ENCODE measurements at regions not wholly inside any gene's neighbourhood (a gene's known extent, or its start where the extent isn't known, plus 50 kb on each side); places are given as distances from the start of the nearest gene placed in this dataset.

GRCh38 chr1:10852486-10852885, 56.0 kb upstream of the CASZ1 start:
- peaks cover 0 to 5% (median 3%) of the 10 kb centered on the region in 7 donors for H3K9me3 Mint-ChIP-seq
- no peaks in the 10 kb centered on the region for H3K4me1 Mint-ChIP-seq
- Histone ChIP-seq H3K4me2 (replicated peaks; ENCODE audit: extremely low read depth, low read length, poor library complexity, severe bottlenecking) (no peak overlapping the region), H3K27me3 (ENCODE audit: control insufficient read depth in 2 of 2, insufficient read depth in 2 of 2, low read length in 2 of 2) (no peaks in the 10 kb centered on the region), H3K79me2 (ENCODE audit: insufficient read depth, low read length) (no peaks in the 10 kb centered on the region), H3K9me3 (replicated peaks in 1 of 2; ENCODE audit: control insufficient read depth in 1 of 2, insufficient read depth in 1 of 2, low read length in 2 of 2) (no peaks in the 10 kb centered on the region), H3K9ac (ENCODE audit: insufficient read depth, low read length, poor library complexity, severe bottlenecking) (no peak overlapping the region), H3K4me1 (ENCODE audit: control insufficient read depth in 1 of 2, insufficient read depth in 2 of 2, low read length in 2 of 2) (no peaks in the 10 kb centered on the region), H4K20me1 (ENCODE audit: insufficient read depth, low read length) (no peaks in the 10 kb centered on the region), H3K36me3 (replicated peaks in 1 of 2; ENCODE audit: control insufficient read depth in 1 of 2, insufficient read depth in 2 of 2, low read length in 2 of 2) (no peaks in the 10 kb centered on the region), H3K4me3 (replicated peaks in 1 of 3; ENCODE audit: low read depth in 2 of 3, low read length in 3 of 3) (no peak overlapping the region), H3K27ac (ENCODE audit: low read depth in 1 of 2, low read length in 2 of 2) (no peak overlapping the region), H2AFZ (ENCODE audit: insufficient read depth, low read depth, low read length, poor library complexity, severe bottlenecking) (no peak overlapping the region)
- 95% methylated on average over 4 of the region's 6 CpGs for WGBS (ENCODE audit: insufficient coverage)
- H3K36me3 Mint-ChIP-seq = no peaks in the 10 kb centered on the region
- intact Hi-C loops (cut with micrococcal nuclease) = no loop called here
- no peak overlapping the region for H3K27ac Mint-ChIP-seq
- DNase-seq = no peak
- TF ChIP-seq, protein P1, sequence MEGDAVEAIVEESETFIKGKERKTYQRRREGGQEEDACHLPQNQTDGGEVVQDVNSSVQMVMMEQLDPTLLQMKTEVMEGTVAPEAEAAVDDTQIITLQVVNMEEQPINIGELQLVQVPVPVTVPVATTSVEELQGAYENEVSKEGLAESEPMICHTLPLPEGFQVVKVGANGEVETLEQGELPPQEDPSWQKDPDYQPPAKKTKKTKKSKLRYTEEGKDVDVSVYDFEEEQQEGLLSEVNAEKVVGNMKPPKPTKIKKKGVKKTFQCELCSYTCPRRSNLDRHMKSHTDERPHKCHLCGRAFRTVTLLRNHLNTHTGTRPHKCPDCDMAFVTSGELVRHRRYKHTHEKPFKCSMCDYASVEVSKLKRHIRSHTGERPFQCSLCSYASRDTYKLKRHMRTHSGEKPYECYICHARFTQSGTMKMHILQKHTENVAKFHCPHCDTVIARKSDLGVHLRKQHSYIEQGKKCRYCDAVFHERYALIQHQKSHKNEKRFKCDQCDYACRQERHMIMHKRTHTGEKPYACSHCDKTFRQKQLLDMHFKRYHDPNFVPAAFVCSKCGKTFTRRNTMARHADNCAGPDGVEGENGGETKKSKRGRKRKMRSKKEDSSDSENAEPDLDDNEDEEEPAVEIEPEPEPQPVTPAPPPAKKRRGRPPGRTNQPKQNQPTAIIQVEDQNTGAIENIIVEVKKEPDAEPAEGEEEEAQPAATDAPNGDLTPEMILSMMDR (IDR thresholded peaks at IDR 0.05) = no peak
- H3K27me3 Mint-ChIP-seq (ENCODE audit: low read depth in 3 of 3) = peaks cover 1 to 3% (median 3%) of the 10 kb centered on the region in 3 donors
- H3K4me3 Mint-ChIP-seq = no peak overlapping the region

DNA sequence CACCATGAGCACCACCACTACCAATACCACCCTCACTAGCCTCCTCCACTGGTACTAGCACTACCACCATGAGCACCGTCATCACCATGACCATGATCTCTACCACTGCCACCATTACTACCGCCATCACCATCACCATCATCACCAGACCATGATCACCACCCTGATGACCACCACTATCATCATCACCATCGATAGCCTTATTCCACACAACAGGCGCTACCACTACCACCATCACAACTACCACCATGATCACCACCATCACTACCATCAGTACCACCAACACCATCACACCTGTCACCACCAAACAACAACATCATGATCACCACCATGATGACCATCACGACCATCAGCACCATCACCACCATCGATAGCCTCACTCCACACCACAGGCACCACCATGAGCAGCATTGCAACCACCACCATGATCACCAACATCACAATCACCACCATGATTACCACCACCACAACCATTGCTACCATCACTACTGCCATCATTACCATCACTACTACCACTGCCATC, 56.6 kb upstream of the CASZ1 start:
- H3K4me1 Mint-ChIP-seq = no peaks in the 10 kb centered on the region
- Histone ChIP-seq H3K9me3 (replicated peaks in 1 of 2; ENCODE audit: control insufficient read depth in 1 of 2, insufficient read depth in 1 of 2, low read length in 2 of 2) (no peaks in the 10 kb centered on the region), H4K20me1 (ENCODE audit: insufficient read depth, low read length) (no peaks in the 10 kb centered on the region), H3K27ac (ENCODE audit: low read depth in 1 of 2, low read length in 2 of 2) (no peak overlapping the region), H3K27me3 (ENCODE audit: control insufficient read depth in 2 of 2, insufficient read depth in 2 of 2, low read length in 2 of 2) (no peaks in the 10 kb centered on the region), H3K4me2 (replicated peaks; ENCODE audit: extremely low read depth, low read length, poor library complexity, severe bottlenecking) (no peak overlapping the region), H3K79me2 (ENCODE audit: insufficient read depth, low read length) (no peaks in the 10 kb centered on the region), H3K9ac (ENCODE audit: insufficient read depth, low read length, poor library complexity, severe bottlenecking) (no peak overlapping the region), H3K4me1 (ENCODE audit: control insufficient read depth in 1 of 2, insufficient read depth in 2 of 2, low read length in 2 of 2) (no peaks in the 10 kb centered on the region), H3K4me3 (replicated peaks in 1 of 3; ENCODE audit: low read depth in 2 of 3, low read length in 3 of 3) (no peak overlapping the region), H2AFZ (ENCODE audit: insufficient read depth, low read depth, low read length, poor library complexity, severe bottlenecking) (no peak overlapping the region), H3K36me3 (replicated peaks in 1 of 2; ENCODE audit: control insufficient read depth in 1 of 2, insufficient read depth in 2 of 2, low read length in 2 of 2) (no peaks in the 10 kb centered on the region)
- H3K36me3 Mint-ChIP-seq = no peaks in the 10 kb centered on the region
- no peak for DNase-seq
- H3K27me3 Mint-ChIP-seq (ENCODE audit: low read depth in 3 of 3) = peaks cover 1 to 3% (median 3%) of the 10 kb centered on the region in 3 donors
- peaks cover 0 to 5% (median 3%) of the 10 kb centered on the region in 7 donors for H3K9me3 Mint-ChIP-seq
- 93% methylated on average over 6 of the region's 6 CpGs for WGBS (ENCODE audit: insufficient coverage)
- no peak overlapping the region for H3K4me3 Mint-ChIP-seq
- H3K27ac Mint-ChIP-seq = no peak overlapping the region
- TF ChIP-seq, protein P1 (IDR thresholded peaks at IDR 0.05) = no peak
- intact Hi-C loops (cut with micrococcal nuclease) = no loop called here

All from CD14-positive monocyte (primary cell).